HEK293T (cell line): ENCODE measurements at regions not wholly inside any gene's neighbourhood (a gene's known extent, or its start where the extent isn't known, plus 50 kb on each side); places are given as distances from the start of the nearest gene placed in this dataset.

Experiments used
- CTCF ChIA-PET: fragments of 350-600 bp; formaldehyde crosslinking; extraction: SDS; loops from one replicate; lab custom pipeline; 2021; ENCODE audit warnings: antibody characterized with exemption, inconsistent platforms; lab: Yijun Ruan, JAX
- POLR2A ChIA-PET: fragments of 350-600 bp; formaldehyde crosslinking; extraction: SDS; loops from one replicate; lab custom pipeline; 2020; ENCODE audit warnings: antibody characterized with exemption, inconsistent platforms; lab: Yijun Ruan, JAX
- DNase-seq: peaks from one replicate; pipeline ENCODE4 v3.0.0; 2012; ENCODE audit warnings: mixed read lengths; ENCODE audit errors: extremely low spot score
- ARNT ChIP-seq: fragments of 450-650 bp; IDR thresholded peaks from 2 replicates; pipeline ENCODE4 v1.6.1; 2017; ENCODE audit warnings: mild to moderate bottlenecking
- BHLHE40 ChIP-seq: fragments of 450-650 bp; IDR thresholded peaks from 2 replicates; pipeline ENCODE4 v1.6.1; 2016; ENCODE audit warnings: mild to moderate bottlenecking, moderate library complexity, borderline replicate concordance
- CTBP1 ChIP-seq: fragments of 450-650 bp; IDR thresholded peaks from 2 replicates; pipeline ENCODE4 v1.6.1; 2016; ENCODE audit warnings: borderline replicate concordance
- ELF4 ChIP-seq: fragments of 450-650 bp; IDR thresholded peaks from 2 replicates; pipeline ENCODE4 v1.6.1; 2017; ENCODE audit warnings: antibody characterized with exemption
- FOXA1 ChIP-seq: fragments of 450-650 bp; IDR thresholded peaks from 2 replicates; pipeline ENCODE4 v1.6.1; 2016; ENCODE audit warnings: mild to moderate bottlenecking
- FOXK2 ChIP-seq: fragments of 450-650 bp; IDR thresholded peaks from 2 replicates; pipeline ENCODE4 v1.6.1; 2016; ENCODE audit warnings: mild to moderate bottlenecking
- FOXM1 ChIP-seq: fragments of 450-650 bp; IDR thresholded peaks from 2 replicates; pipeline ENCODE4 v1.6.1; 2017; ENCODE audit warnings: mild to moderate bottlenecking, borderline replicate concordance
- HDGF ChIP-seq: fragments of 450-650 bp; IDR thresholded peaks from 2 replicates; pipeline ENCODE4 v1.6.1; 2017; ENCODE audit warnings: antibody characterized with exemption, borderline replicate concordance
- L3MBTL2 ChIP-seq: fragments of 450-650 bp; conservative IDR thresholded peaks from 2 replicates; pipeline ENCODE4 v1.6.1; 2016; ENCODE audit warnings: mild to moderate bottlenecking
- LEF1 ChIP-seq: fragments of 450-650 bp; IDR thresholded peaks from 2 replicates; pipeline ENCODE4 v1.6.1; 2017; ENCODE audit warnings: mild to moderate bottlenecking, borderline replicate concordance
- NFRKB ChIP-seq: fragments of 450-650 bp; IDR thresholded peaks from 2 replicates; pipeline ENCODE4 v1.6.1; 2016; ENCODE audit warnings: mild to moderate bottlenecking, moderate library complexity
- SP1 ChIP-seq: fragments of 450-650 bp; IDR thresholded peaks from 2 replicates; pipeline ENCODE4 v1.6.1; 2017
- SUZ12 ChIP-seq: fragments of 450-650 bp; IDR thresholded peaks from 2 replicates; pipeline ENCODE4 v1.6.1; 2016; ENCODE audit warnings: mild to moderate bottlenecking
- TARDBP ChIP-seq: fragments of 450-650 bp; IDR thresholded peaks from 2 replicates; pipeline ENCODE4 v1.6.1; 2016
- ZNF384 ChIP-seq: fragments of 450-650 bp; IDR thresholded peaks from 2 replicates; pipeline ENCODE4 v1.6.1; 2016
- TF ChIP-seq, protein P1 (sequence below): fragments of 450-650 bp; IDR thresholded peaks from 2 replicates; pipeline ENCODE4 v1.6.1; 2016

DNA sequence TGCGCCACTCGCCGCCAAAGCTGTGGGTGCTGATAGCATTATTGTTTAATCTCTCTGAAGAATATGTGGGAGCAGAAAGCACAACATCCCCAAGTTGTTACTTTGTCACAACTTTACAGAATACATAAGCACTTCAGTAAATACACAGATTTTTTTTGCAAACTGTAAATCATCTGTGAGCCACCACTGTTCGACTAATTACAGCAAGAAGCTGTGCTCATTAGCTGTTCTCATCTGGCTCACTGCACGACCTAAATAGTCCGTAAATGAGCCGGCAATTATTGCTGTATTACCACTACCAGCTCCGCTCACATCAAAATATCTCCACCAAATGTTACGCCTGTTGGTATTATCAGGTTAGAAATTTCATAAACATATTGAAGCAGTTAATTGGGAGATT lies 228.9 kb upstream of the PRKD1 start:
- ChIA-PET CTCF (no interaction called here), POLR2A (no interaction called here)
- DNase-seq, result no peak
- TF ChIP-seq FOXK2 (no peak), LEF1 (no peak), SP1 (no peak), HDGF (no peak)

DNA sequence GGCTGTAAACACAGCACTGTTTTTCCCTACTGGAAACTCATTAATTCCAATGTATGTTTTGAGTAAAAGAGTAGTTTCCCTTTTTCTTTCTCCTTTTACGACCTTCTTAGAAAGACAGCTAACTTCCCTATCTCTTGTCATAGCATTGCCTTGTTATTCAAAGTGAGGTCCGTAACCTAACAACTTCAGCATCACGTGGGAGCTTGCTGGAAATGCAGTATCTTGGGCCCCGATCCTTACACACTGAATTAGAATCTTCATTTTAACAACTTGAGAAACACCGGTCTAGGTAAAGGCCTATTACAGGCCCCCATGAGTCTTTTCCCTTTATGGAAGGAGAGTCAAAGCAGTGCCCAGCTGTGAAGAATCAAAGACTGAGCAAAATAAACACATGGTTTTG lies 230.7 kb upstream of the PRKD1 start:
- ChIA-PET POLR2A (no interaction called here), CTCF (no interaction called here)
- no peak for TF ChIP-seq SUZ12
- TF ChIP-seq HDGF, result no peak
- TF ChIP-seq L3MBTL2, result no peak
- no peak for TF ChIP-seq SP1
- no peak for TF ChIP-seq LEF1
- TF ChIP-seq CTBP1, result no peak
- TF ChIP-seq FOXM1, result no peak
- no peak for TF ChIP-seq FOXK2
- TF ChIP-seq, protein P1, sequence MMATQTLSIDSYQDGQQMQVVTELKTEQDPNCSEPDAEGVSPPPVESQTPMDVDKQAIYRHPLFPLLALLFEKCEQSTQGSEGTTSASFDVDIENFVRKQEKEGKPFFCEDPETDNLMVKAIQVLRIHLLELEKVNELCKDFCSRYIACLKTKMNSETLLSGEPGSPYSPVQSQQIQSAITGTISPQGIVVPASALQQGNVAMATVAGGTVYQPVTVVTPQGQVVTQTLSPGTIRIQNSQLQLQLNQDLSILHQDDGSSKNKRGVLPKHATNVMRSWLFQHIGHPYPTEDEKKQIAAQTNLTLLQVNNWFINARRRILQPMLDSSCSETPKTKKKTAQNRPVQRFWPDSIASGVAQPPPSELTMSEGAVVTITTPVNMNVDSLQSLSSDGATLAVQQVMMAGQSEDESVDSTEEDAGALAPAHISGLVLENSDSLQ, result no peak
- no peak for TF ChIP-seq FOXA1
- no peak for TF ChIP-seq ELF4
- TF ChIP-seq ARNT, result no peak
- no peak for TF ChIP-seq ZNF384
- no peak for TF ChIP-seq BHLHE40
- no peak for TF ChIP-seq NFRKB
- no peak for TF ChIP-seq TARDBP
- no peak for DNase-seq

DNA sequence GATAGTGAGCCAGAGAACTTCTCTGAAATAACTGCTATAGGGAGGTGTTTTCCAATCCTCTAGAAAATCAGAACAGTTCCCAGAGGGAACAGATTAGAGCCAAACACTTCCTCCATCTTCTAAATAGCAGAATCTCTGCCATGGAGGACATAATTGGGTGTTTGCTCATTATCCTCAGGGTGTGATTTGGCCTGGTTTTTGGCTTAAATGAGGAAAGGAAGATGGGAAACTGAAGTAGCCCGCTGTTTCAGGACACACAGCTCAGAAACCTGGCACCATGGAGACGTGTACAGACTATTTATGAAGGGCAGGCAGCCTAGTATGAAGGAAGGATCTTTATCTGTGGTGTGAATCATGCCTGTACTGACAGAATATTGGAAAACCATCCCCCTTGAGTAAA lies 231.7 kb upstream of the PRKD1 start:
- ChIA-PET CTCF (no interaction called here), POLR2A (no interaction called here)
- no peak for DNase-seq
- TF ChIP-seq SUZ12, result no peak
- TF ChIP-seq FOXM1, result no peak
- TF ChIP-seq NFRKB, result no peak

DNA sequence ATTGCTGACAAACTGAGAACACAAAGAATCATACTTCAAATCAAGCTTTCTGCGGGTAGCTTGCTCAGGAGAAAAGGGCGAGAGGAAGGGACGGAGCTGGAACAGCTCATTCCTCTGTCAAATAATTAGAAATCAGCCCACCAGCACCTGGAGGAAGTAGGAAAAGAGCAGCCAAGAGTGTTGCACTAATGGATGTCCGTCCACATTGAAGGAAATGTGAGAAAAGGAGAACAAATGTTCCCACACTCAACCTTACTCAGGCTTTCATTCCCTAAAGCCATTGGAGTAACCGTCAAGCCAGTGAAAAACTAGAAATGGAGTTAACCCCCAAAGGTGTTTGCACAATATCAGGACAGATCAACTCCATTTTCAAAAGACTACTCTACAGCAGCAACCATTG lies 233.0 kb upstream of the PRKD1 start:
- DNase-seq, result no peak
- no peak for TF ChIP-seq FOXK2
- no peak for TF ChIP-seq L3MBTL2
- TF ChIP-seq FOXM1, result no peak
- ChIA-PET CTCF (no interaction called here), POLR2A (no interaction called here)

DNA sequence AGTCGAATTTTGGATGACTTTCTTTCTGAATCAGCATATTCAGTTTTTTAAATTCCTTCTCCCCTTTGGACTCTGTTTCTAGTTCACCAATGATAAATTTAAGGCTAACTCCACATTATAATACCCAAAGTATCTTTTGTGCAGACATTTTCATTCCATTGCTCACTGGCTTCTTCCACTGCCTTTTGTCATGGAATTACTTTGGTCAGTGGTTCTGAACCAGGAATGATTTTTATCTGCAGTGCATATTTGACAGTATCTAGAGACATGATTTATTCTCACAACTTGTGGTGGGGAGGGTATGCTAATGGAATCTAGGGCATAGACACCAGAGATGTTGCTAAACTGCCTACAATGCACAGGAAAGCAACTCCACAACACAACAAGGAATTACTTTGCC lies 234.4 kb upstream of the PRKD1 start:
- POLR2A ChIA-PET, result no interaction called here
- no peak for DNase-seq
- no peak for TF ChIP-seq ZNF384
- no peak for TF ChIP-seq BHLHE40
- no peak for TF ChIP-seq LEF1
- no peak for TF ChIP-seq SUZ12
- TF ChIP-seq TARDBP, result no peak
- CTCF ChIA-PET, result no interaction called here

DNA sequence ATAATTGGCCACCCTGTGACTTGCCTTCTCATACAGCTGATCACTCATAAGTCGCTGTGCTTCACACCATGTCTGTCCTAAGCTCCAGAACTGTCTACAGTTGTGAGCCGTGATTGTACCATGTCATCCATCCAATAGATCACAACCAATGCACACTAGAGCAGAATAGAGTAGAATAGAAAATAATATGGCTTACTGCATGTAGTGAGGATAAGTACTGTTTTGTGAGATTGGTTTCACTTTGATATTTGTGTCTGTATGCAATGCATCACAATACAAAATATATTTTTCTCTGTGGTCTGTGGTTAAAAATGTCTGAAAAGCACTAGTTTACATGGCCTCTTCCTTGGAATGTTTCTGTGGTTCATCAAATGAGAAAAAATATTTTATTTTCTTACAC lies 237.6 kb upstream of the PRKD1 start:
- DNase-seq, result no peak
- TF ChIP-seq, protein P1, result no peak
- no peak for TF ChIP-seq ZNF384
- TF ChIP-seq NFRKB, result no peak
- no peak for TF ChIP-seq FOXM1
- no peak for TF ChIP-seq ELF4
- no peak for TF ChIP-seq ARNT
- TF ChIP-seq L3MBTL2, result no peak
- TF ChIP-seq TARDBP, result no peak
- no peak for TF ChIP-seq HDGF
- no peak for TF ChIP-seq FOXA1
- no peak for TF ChIP-seq FOXK2
- CTCF ChIA-PET, result no interaction called here
- POLR2A ChIA-PET, result no interaction called here

DNA sequence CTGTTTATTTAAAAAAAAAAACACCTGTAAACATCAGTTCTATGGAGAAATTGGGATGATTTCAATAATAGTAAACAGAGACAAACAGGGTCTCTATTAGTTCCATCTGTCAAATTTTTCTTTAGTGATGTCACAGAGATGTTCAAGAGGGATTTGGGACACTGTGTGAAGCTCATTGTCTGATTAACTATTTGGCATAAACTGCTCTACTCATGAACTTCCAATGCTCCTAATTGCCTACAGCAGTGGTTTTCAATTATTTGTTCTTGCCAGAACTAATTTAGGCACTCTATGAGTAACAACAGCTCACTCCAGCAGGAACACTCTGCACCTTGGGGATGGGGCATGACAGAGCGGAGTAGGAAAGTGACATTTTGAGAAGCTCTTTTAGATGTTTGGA lies 250.1 kb upstream of the PRKD1 start:
- no peak for DNase-seq
- ChIA-PET CTCF (no interaction called here), POLR2A (no interaction called here)
- no peak for TF ChIP-seq BHLHE40
- TF ChIP-seq L3MBTL2, result no peak
- TF ChIP-seq, protein P1, result no peak
- no peak for TF ChIP-seq NFRKB
- no peak for TF ChIP-seq SUZ12
- TF ChIP-seq SP1, result no peak
- no peak for TF ChIP-seq ZNF384
- no peak for TF ChIP-seq FOXK2
- TF ChIP-seq TARDBP, result no peak
- no peak for TF ChIP-seq LEF1
- TF ChIP-seq ELF4, result no peak
- TF ChIP-seq FOXM1, result no peak
- TF ChIP-seq FOXA1, result no peak
- TF ChIP-seq ARNT, result no peak
- no peak for TF ChIP-seq HDGF
- no peak for TF ChIP-seq CTBP1
